GM12872 (cell line): ENCODE measurements at regions not wholly inside any gene's neighbourhood (a gene's known extent, or its start where the extent isn't known, plus 50 kb on each side); places are given as distances from the start of the nearest gene placed in this dataset.

Experiments used
- TF ChIP-seq, protein P1 (sequence below): IDR thresholded peaks from 3 replicates; pipeline ENCODE4 v1.5.1; 2011; ENCODE audit warnings: low read depth, mild to moderate bottlenecking, low read length, moderate library complexity; ENCODE audit not compliant: insufficient read depth

DNA sequence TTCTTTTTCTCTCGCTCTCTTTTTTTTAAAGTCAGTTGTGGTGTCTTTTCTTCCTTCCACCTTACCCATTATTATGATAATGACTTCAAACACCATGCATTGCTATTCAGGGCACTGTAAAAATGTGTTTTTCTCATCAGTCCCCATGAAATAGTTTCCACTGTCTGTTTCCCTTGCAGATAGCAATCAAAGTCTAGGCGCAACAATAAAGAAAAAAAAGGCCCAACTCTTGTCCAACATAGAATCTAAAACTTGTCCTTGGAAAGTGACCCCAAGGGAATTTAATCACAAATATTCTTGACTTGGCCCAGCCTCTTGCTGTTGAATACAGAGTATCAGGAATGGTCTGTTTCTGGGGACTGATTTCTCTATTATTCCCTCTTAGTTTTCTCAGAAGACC lies 382.5 kb downstream of the PLPP3 start:
- TF ChIP-seq, protein P1, sequence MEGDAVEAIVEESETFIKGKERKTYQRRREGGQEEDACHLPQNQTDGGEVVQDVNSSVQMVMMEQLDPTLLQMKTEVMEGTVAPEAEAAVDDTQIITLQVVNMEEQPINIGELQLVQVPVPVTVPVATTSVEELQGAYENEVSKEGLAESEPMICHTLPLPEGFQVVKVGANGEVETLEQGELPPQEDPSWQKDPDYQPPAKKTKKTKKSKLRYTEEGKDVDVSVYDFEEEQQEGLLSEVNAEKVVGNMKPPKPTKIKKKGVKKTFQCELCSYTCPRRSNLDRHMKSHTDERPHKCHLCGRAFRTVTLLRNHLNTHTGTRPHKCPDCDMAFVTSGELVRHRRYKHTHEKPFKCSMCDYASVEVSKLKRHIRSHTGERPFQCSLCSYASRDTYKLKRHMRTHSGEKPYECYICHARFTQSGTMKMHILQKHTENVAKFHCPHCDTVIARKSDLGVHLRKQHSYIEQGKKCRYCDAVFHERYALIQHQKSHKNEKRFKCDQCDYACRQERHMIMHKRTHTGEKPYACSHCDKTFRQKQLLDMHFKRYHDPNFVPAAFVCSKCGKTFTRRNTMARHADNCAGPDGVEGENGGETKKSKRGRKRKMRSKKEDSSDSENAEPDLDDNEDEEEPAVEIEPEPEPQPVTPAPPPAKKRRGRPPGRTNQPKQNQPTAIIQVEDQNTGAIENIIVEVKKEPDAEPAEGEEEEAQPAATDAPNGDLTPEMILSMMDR = no peak

DNA sequence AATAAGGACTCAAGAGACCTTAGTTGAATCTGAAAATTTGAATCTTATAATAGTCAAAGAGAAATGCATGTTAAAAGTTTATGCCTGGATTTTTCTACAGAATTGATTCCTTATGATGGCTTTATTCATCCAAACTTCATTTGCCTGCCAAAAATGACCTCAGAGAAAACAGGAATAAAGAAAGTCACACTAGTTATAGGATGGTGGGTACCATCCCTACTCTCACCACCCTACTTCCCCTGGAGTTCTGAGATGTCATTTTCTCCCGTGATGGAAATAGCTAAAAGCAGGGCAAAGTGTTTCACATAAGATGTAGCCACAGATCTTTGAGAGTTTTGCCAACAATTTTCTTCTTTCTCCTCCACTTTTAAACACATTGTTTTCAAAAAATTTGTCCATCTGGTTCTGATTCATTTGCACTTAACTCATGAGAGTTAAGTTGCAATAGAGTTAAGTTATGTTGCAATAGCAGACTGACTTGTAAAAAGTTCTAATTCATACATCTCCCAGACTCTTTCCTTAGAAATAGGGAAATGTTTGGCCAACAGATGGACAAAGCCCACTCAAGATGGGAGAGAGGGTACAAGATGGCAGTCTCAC lies 384.6 kb downstream of the PLPP3 start:
- TF ChIP-seq, protein P1 = no peak

DNA sequence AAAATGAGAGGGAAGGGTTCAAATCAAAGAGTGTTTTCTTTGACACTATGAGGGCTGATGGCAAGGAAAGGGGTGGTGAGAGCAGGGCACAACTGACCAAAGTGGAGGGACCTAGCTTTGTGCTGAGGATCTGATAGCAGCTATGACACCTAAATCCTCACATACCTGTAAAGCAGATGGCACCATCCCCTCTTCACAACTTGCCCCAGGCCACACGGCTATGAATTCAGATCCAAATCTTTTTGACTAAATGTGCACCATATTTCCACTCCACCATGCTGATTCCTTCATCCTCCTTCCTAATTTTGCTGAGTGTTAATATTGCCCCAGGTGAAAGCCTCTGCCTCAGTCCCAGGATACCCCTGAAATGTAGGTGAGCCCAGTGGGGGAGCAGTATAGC lies 385.7 kb downstream of the PLPP3 start:
- TF ChIP-seq, protein P1 = no peak

DNA sequence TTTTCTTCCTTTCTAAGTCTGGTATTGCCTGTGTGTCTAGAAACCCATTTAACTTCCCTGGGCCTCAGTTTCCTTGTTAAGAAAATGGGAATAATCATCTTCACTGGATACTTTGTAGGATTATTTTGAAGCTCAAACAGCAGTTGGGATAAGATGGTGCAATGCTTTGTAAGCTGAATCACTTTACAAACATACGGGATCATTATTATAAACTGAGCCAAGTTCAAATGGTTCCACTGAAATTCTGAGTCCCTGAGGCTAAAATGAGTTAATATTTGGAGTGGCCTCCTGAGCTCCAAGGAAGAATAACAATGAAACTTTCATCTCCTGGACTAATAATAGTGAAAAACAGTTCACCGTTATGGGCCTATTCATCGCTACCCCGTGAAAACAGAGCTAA lies 388.0 kb downstream of the PLPP3 start:
- TF ChIP-seq, protein P1 = no peak

DNA sequence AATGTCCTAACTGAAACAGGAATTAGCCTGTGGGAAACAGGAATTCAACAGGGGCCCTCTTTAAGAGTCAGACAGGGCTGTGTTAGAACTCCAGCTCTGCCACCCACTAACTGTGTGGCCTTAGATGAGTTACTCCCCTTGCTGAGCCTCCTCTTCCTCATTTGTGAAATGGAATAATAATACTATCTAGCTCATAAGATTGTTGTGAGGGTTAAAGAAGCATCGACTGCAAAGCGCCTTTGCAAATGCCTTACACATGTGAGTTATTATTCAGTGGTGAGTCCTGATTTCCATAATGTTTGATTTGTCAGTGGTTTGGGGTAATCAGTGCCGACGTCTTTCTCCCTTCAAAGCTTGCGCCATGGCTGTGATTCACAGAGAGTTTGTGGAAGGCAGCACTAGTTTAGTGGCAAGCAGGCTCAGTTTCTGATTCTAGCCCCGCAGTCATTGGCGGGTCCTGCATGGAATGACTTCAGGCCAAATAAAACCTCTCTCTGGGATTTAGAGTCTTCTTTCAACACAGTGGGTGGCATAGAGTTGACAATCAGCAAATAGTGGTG lies 388.5 kb downstream of the PLPP3 start:
- TF ChIP-seq, protein P1 = no peak

DNA sequence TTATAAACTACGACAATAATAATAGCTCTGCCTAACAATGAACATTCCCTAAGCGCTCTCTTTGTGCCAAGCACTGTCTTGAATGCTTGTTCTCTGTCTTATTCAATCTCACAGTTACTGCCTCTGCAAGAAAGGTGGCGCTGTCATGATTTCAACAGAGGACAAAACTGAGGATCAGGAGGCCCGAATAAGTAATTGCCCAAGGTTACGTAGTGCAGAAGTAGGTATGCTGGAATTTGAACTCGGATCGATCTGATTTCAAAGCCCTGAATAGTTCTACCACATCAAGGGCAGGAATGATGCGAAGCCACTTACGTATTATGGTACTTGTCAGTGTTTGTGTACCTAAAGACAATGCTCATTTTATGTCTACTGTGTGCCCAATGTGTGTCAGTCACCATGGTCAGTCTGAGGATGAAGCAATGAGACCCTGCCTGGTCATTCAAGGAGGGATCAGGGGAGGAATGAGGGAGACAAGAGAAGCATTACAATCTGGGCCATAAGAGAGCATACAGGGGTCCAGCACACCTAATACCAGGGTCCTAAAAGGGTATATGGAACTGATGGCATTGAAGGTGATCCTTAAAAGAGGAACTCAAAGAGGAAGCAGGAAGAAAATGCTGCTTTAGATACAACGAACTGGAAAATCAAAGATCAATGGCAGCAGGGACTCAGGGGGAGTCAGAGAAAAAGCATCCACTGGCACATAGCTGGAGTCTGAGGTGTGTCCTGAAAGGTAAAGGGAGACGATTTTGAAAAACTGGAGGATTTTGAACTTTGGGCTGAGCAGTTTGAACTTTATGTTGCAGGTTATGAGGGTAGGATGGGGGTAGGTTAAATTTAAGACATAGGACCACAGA lies 389.2 kb downstream of the PLPP3 start:
- TF ChIP-seq, protein P1 = peak; percentile 23; the same call in 1 of the 3 replicates

DNA sequence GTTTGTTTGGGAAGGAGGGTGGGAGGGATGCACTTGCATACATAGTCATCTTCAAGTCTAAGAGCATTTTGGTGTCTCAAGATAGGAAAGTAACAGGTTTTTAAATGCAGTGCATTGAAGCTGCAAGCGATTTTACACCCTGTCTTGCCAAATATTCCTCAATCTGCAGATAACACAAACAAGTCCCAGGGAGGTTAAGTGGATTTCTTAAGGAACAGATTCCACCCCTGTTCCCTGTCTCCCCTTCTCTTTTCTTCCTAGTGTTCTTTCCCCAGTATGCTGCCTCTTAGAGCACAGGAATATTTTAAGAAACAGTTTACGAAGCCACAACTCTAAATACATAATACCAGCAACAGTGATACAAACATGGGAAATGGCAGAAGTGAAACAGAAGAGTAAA lies 389.9 kb downstream of the PLPP3 start:
- TF ChIP-seq, protein P1 = no peak
